SK-N-SH (cell line): ENCODE measurements at regions not wholly inside any gene's neighbourhood (a gene's known extent, or its start where the extent isn't known, plus 50 kb on each side); places are given as distances from the start of the nearest gene placed in this dataset.

Source experiments
- CTCF ChIA-PET: fragments of 300-600, 350-600 bp; formaldehyde crosslinking; extraction: SDS; loops from one replicate; lab custom pipeline; 2021; lab: Yijun Ruan, JAX
- POLR2A ChIA-PET: fragments of 350-600 bp; sonication (Branson Sonifier 250); formaldehyde crosslinking; extraction: SDS; loops from one replicate; lab custom pipeline; 2020; ENCODE audit warnings: antibody characterized with exemption, inconsistent platforms; lab: Yijun Ruan, JAX
- DNase-seq: peaks from one replicate; pipeline ENCODE4 v3.0.0; 2012
- H2AFZ ChIP-seq: fragments of 200-600 bp; sonication (generic); 2 replicates; pipeline ENCODE4 v1.8.1; 2016; ENCODE audit warnings: antibody characterized with exemption, mild to moderate bottlenecking, low read depth
- H3F3A ChIP-seq: fragments of 200-600 bp; sonication (generic); replicated peaks from 2 replicates; pipeline ENCODE3; 2016; ENCODE audit warnings: antibody characterized with exemption, mild to moderate bottlenecking; ENCODE audit not compliant: insufficient read depth
- H3K27ac ChIP-seq, 2 experiments: fragments of 200-500 bp in 1 of 2; fragments of 200-600 bp in 1 of 2; sonication (Bioruptor generic) in 1 of 2; sonication (generic), shearing (Covaris generic) in 1 of 2; 2 replicates each; pipeline versions ENCODE4 v1.5.1 to v1.6.1; 2014 to 2016; ENCODE audit warnings: low read depth in 2 of 2, inconsistent platforms in 1 of 2, low read length in 1 of 2, mild to moderate bottlenecking in 1 of 2, mixed read lengths in 1 of 2
- H3K27me3 ChIP-seq: fragments of 200-600 bp; sonication (generic), shearing (Covaris generic); 2 replicates; pipeline ENCODE4 v1.6.1; 2016; ENCODE audit warnings: mixed run types; ENCODE audit not compliant: insufficient read depth
- H3K36me3 ChIP-seq, 2 experiments: fragments of 200-500 bp in 1 of 2; fragments of 200-600 bp in 1 of 2; sonication (Bioruptor generic) in 1 of 2; sonication (generic) in 1 of 2; replicated peaks in 1 of 2; 2 replicates each; pipeline versions ENCODE3 to v1.5.1; 2014 to 2016; ENCODE audit warnings: low read length in 1 of 2, mild to moderate bottlenecking in 1 of 2; ENCODE audit not compliant: insufficient read depth in 2 of 2, control insufficient read depth in 1 of 2
- H3K4me1 ChIP-seq, 2 experiments: fragments of 200-500 bp in 1 of 2; fragments of 200-600 bp in 1 of 2; sonication (Bioruptor generic) in 1 of 2; sonication (generic), shearing (Covaris generic) in 1 of 2; 2 replicates each; pipeline versions ENCODE4 v1.5.1 to v1.6.1; 2014 to 2016; ENCODE audit warnings: low read depth in 1 of 2, low read length in 1 of 2, mixed run types in 1 of 2; ENCODE audit not compliant: insufficient read depth in 2 of 2, control insufficient read depth in 1 of 2
- H3K4me2 ChIP-seq: fragments of 200-600 bp; sonication (generic), shearing (Covaris generic); 2 replicates; pipeline ENCODE4 v1.6.1; 2017; ENCODE audit warnings: mixed run types
- H3K4me3 ChIP-seq, 2 experiments: fragments of 200-500 bp in 1 of 2; fragments of 200-600 bp in 1 of 2; sonication (Bioruptor generic) in 1 of 2; sonication (generic), shearing (Covaris generic) in 1 of 2; 2 replicates each; pipeline versions ENCODE4 v1.5.1 to v1.8.1; 2014 to 2016; ENCODE audit warnings: low read depth in 2 of 2, inconsistent platforms in 1 of 2, low read length in 1 of 2, mild to moderate bottlenecking in 1 of 2, mixed read lengths in 1 of 2, moderate library complexity in 1 of 2
- H3K79me2 ChIP-seq: fragments of 200-600 bp; sonication (generic); 2 replicates; pipeline ENCODE4 v1.8.1; 2017; ENCODE audit warnings: mild to moderate bottlenecking; ENCODE audit not compliant: insufficient read depth
- H3K9ac ChIP-seq: fragments of 200-600 bp; sonication (generic); 2 replicates; pipeline ENCODE4 v1.6.1; 2017; ENCODE audit warnings: mixed run types
- H3K9me2 ChIP-seq: fragments of 200-600 bp; sonication (generic); 2 replicates; pipeline ENCODE4 v1.6.1; 2017; ENCODE audit warnings: mixed run types
- H3K9me3 ChIP-seq: fragments of 200-600 bp; sonication (generic); 2 replicates; pipeline ENCODE4 v1.6.1; 2017; ENCODE audit warnings: mixed run types, mild to moderate bottlenecking, moderate library complexity
- H4K20me1 ChIP-seq: fragments of 200-600 bp; sonication (generic); 2 replicates; pipeline ENCODE4 v1.6.1; 2017; ENCODE audit warnings: mild to moderate bottlenecking, mixed run types; ENCODE audit not compliant: insufficient read depth
- EP300 ChIP-seq, 2 experiments: IDR thresholded peaks; 2 replicates each; pipeline versions ENCODE4 v1.4.0 to v1.6.1; 2012; ENCODE audit warnings: borderline replicate concordance in 1 of 2, low read depth in 1 of 2, low read length in 1 of 2
- FOXJ3 ChIP-seq: sonication (generic); formaldehyde crosslinking; IDR thresholded peaks from 2 replicates; pipeline ENCODE4 v1.5.1; 2020; ENCODE audit warnings: mild to moderate bottlenecking, missing genetic modification reagents
- FOXM1 ChIP-seq: IDR thresholded peaks from 2 replicates; pipeline ENCODE4 v1.4.0; 2012; ENCODE audit warnings: low read depth, mild to moderate bottlenecking
- IRF3 ChIP-seq: fragments of 150-350 bp; IDR thresholded peaks from 2 replicates; pipeline ENCODE4 v1.6.1; 2016; ENCODE audit warnings: mild to moderate bottlenecking, low read depth, low read length
- MEF2A ChIP-seq: IDR thresholded peaks from 2 replicates; pipeline ENCODE4 v1.4.0; 2012; ENCODE audit warnings: low read depth, borderline replicate concordance
- MXI1 ChIP-seq: IDR thresholded peaks from 2 replicates; pipeline ENCODE4 v1.6.1; 2012; ENCODE audit warnings: mild to moderate bottlenecking, low read depth, low read length, improper control_type of control experiment
- NFIC ChIP-seq: IDR thresholded peaks from 2 replicates; pipeline ENCODE4 v1.4.0; 2012; ENCODE audit warnings: borderline replicate concordance
- NRF1 ChIP-seq: IDR thresholded peaks from 2 replicates; pipeline ENCODE4 v1.6.1; 2012; ENCODE audit warnings: low read depth, mild to moderate bottlenecking, low read length
- RCOR1 ChIP-seq: fragments of 150-350 bp; IDR thresholded peaks from 2 replicates; pipeline ENCODE4 v1.6.1; 2017; ENCODE audit warnings: antibody characterized with exemption, low read length
- RFX5 ChIP-seq: IDR thresholded peaks from 2 replicates; pipeline ENCODE4 v1.6.1; 2012; ENCODE audit warnings: mild to moderate bottlenecking, improper control_type of control experiment, low read length
- RXRA ChIP-seq: IDR thresholded peaks from 2 replicates; pipeline ENCODE4 v1.4.0; 2012; ENCODE audit warnings: low read depth, mild to moderate bottlenecking, borderline replicate concordance
- SIN3A ChIP-seq: IDR thresholded peaks from 2 replicates; pipeline ENCODE4 v1.6.1; 2012; ENCODE audit warnings: low read depth, mild to moderate bottlenecking, low read length, moderate library complexity, borderline replicate concordance
- TCF12 ChIP-seq: IDR thresholded peaks from 2 replicates; pipeline ENCODE4 v1.4.0; 2012
- TEAD4 ChIP-seq: IDR thresholded peaks from 2 replicates; pipeline ENCODE4 v1.4.0; 2012; ENCODE audit warnings: mild to moderate bottlenecking, borderline replicate concordance; ENCODE audit not compliant: insufficient read depth
- USF1 ChIP-seq: IDR thresholded peaks from 2 replicates; pipeline ENCODE4 v1.4.0; 2012; ENCODE audit warnings: low read depth, borderline replicate concordance
- whole genome bisulfite sequencing: methylation state at CpG from one replicate; pipeline ENCODE4 v1.1.6; 2017; ENCODE audit warnings: low lambda C conversion rate; 5-methylcytosine and 5-hydroxymethylcytosine counted together
- TF ChIP-seq, protein P1 (sequence below): IDR thresholded peaks from 2 replicates; pipeline ENCODE4 v1.6.1; 2012; ENCODE audit warnings: mild to moderate bottlenecking, low read depth, low read length, moderate library complexity
- TF ChIP-seq, protein P2 (sequence below): IDR thresholded peaks from 2 replicates; pipeline ENCODE4 v1.4.0; 2012; ENCODE audit warnings: low read depth, borderline replicate concordance
- TF ChIP-seq, protein P3 (sequence below): fragments of 200-600 bp; sonication (generic); IDR thresholded peaks from 2 replicates; pipeline ENCODE4 v1.6.1; 2017; ENCODE audit warnings: antibody characterized with exemption, mild to moderate bottlenecking, moderate library complexity

DNA sequence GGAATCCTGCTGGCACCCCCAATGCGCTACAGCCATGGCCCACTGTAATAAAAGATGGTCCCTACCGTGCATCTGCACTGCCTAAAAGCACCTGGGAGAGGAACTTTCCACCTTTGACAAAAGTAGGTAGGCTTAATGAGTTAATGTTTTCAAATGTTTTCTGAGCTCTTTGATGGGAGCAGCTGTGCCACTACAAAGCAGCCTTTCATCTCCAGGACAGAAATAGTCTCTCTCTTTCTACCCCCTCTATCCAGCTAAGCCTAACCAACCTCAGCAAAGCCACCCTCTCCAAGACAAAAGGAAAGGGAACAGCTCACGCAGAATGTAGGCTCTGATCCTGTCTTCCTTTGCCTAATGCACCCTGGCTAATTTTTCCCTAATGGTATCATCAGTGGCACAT lies 560.2 kb downstream of the UQCRFS1 start:
- Histone ChIP-seq H3K9me3 (no peaks in the 10 kb centered on the region), H4K20me1 (no peaks in the 10 kb centered on the region), H3K9ac (no peak overlapping the region), H3K9me2 (no peaks in the 10 kb centered on the region), H3K4me1 (no peaks in the 10 kb centered on the region), H3K27me3 (no peaks in the 10 kb centered on the region), H3K4me2 (no peak overlapping the region), H2AFZ (no peak overlapping the region), H3F3A (no peaks in the 10 kb centered on the region), H3K79me2 (no peaks in the 10 kb centered on the region), H3K27ac (no peak overlapping the region), H3K36me3 (no peaks in the 10 kb centered on the region)
- ChIA-PET POLR2A (no interaction called here), CTCF (interaction anchor here (1.2 kb wide), 1 partner anchor 19 kb away, joined by 5 read pairs; no protein-coding TSS in a partner anchor)
- DNase-seq: no peak
- 0% methylated on average over 3 of the region's 3 CpGs for WGBS
- no peak for TF ChIP-seq NFIC
- TF ChIP-seq, protein P1, sequence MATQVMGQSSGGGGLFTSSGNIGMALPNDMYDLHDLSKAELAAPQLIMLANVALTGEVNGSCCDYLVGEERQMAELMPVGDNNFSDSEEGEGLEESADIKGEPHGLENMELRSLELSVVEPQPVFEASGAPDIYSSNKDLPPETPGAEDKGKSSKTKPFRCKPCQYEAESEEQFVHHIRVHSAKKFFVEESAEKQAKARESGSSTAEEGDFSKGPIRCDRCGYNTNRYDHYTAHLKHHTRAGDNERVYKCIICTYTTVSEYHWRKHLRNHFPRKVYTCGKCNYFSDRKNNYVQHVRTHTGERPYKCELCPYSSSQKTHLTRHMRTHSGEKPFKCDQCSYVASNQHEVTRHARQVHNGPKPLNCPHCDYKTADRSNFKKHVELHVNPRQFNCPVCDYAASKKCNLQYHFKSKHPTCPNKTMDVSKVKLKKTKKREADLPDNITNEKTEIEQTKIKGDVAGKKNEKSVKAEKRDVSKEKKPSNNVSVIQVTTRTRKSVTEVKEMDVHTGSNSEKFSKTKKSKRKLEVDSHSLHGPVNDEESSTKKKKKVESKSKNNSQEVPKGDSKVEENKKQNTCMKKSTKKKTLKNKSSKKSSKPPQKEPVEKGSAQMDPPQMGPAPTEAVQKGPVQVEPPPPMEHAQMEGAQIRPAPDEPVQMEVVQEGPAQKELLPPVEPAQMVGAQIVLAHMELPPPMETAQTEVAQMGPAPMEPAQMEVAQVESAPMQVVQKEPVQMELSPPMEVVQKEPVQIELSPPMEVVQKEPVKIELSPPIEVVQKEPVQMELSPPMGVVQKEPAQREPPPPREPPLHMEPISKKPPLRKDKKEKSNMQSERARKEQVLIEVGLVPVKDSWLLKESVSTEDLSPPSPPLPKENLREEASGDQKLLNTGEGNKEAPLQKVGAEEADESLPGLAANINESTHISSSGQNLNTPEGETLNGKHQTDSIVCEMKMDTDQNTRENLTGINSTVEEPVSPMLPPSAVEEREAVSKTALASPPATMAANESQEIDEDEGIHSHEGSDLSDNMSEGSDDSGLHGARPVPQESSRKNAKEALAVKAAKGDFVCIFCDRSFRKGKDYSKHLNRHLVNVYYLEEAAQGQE: no peak
- TF ChIP-seq, all 33 proteins: peak for 0
- no peak overlapping the region for H3K4me3 ChIP-seq

DNA sequence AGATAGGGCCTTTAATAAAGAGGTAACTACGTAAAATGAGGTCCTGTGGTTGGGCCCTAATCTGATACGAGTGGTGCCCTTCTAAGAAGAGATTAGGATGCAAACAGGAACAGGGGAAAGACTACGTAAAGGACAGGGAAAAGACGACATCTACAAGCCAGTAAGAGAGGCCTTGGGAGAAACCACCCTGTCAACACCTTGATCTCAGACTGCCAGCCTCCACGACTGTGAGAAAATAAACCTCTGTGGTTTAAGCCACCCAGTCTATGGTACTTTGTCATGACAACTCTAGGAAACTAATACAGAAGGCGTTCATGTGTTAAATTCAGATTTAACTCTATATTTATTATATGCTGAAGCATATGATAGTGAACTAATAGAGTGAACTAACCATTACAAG lies 566.3 kb downstream of the UQCRFS1 start:
- no peak overlapping the region for H3K4me3 ChIP-seq
- 4% methylated on average over 6 of the region's 6 CpGs for WGBS
- H3K27ac ChIP-seq: no peak overlapping the region
- POLR2A ChIA-PET: no interaction called here
- no peak overlapping the region for H2AFZ ChIP-seq
- H3K9me2 ChIP-seq: no peaks in the 10 kb centered on the region
- CTCF ChIA-PET: no interaction called here
- no peaks in the 10 kb centered on the region for H3K9me3 ChIP-seq
- H3K9ac ChIP-seq: no peak overlapping the region
- DNase-seq: no peak
- H3K4me2 ChIP-seq: no peak overlapping the region
- H3F3A ChIP-seq: no peaks in the 10 kb centered on the region
- H3K4me1 ChIP-seq: no peaks in the 10 kb centered on the region
- TF ChIP-seq, protein P2, sequence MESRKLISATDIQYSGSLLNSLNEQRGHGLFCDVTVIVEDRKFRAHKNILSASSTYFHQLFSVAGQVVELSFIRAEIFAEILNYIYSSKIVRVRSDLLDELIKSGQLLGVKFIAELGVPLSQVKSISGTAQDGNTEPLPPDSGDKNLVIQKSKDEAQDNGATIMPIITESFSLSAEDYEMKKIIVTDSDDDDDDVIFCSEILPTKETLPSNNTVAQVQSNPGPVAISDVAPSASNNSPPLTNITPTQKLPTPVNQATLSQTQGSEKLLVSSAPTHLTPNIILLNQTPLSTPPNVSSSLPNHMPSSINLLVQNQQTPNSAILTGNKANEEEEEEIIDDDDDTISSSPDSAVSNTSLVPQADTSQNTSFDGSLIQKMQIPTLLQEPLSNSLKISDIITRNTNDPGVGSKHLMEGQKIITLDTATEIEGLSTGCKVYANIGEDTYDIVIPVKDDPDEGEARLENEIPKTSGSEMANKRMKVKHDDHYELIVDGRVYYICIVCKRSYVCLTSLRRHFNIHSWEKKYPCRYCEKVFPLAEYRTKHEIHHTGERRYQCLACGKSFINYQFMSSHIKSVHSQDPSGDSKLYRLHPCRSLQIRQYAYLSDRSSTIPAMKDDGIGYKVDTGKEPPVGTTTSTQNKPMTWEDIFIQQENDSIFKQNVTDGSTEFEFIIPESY: no peak
- no peak for TF ChIP-seq TCF12
- no peak for TF ChIP-seq TEAD4
- TF ChIP-seq EP300 (IDR thresholded peaks at IDR 0.05; ENCODE audit: borderline replicate concordance in 1 of 2, low read depth in 1 of 2, low read length in 1 of 2): no peak
- TF ChIP-seq MEF2A: no peak
- no peak for TF ChIP-seq IRF3
- no peak for TF ChIP-seq MXI1
- TF ChIP-seq SIN3A: no peak
- TF ChIP-seq, protein P3, sequence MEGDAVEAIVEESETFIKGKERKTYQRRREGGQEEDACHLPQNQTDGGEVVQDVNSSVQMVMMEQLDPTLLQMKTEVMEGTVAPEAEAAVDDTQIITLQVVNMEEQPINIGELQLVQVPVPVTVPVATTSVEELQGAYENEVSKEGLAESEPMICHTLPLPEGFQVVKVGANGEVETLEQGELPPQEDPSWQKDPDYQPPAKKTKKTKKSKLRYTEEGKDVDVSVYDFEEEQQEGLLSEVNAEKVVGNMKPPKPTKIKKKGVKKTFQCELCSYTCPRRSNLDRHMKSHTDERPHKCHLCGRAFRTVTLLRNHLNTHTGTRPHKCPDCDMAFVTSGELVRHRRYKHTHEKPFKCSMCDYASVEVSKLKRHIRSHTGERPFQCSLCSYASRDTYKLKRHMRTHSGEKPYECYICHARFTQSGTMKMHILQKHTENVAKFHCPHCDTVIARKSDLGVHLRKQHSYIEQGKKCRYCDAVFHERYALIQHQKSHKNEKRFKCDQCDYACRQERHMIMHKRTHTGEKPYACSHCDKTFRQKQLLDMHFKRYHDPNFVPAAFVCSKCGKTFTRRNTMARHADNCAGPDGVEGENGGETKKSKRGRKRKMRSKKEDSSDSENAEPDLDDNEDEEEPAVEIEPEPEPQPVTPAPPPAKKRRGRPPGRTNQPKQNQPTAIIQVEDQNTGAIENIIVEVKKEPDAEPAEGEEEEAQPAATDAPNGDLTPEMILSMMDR: no peak
- no peak for TF ChIP-seq RFX5
- no peak for TF ChIP-seq FOXM1
- no peak for TF ChIP-seq RXRA
- no peak for TF ChIP-seq USF1
- TF ChIP-seq FOXJ3 (CRISPR knock-in tag): no peak
- no peak for TF ChIP-seq RCOR1
- no peak for TF ChIP-seq NRF1
- no peaks in the 10 kb centered on the region for H3K79me2 ChIP-seq
- no peaks in the 10 kb centered on the region for H4K20me1 ChIP-seq
- no peaks in the 10 kb centered on the region for H3K27me3 ChIP-seq
- H3K36me3 ChIP-seq: no peaks in the 10 kb centered on the region
